Activated T-helper 2 cell treated with anti-CD3 and anti-CD28 coated beads, Interferon-gamma antibody, Interleukin-2, Interleukin-4, amounts not matched to agents 10 μg/mL and 5 μg/mL and 100 μg/mL, durations not matched to agents 14 hours and 24 hours and 36 hours (primary cell): ENCODE measurements at regions not wholly inside any gene's neighbourhood (a gene's known extent, or its start where the extent isn't known, plus 50 kb on each side); places are given as distances from the start of the nearest gene placed in this dataset.

Experiments
- DNase-seq: peaks from one replicate; pipeline ENCODE4 v3.0.0; 2021; ENCODE audit warnings: low spot score
- H3K27ac Mint-ChIP-seq: one replicate; pipeline ENCODE4 v1.8.0; 2021; ENCODE audit warnings: mixed read lengths
- H3K27me3 Mint-ChIP-seq: one replicate; pipeline ENCODE4 v1.8.0; 2021; ENCODE audit warnings: low read depth, mixed read lengths
- H3K36me3 Mint-ChIP-seq: one replicate; pipeline ENCODE4 v1.8.0; 2021; ENCODE audit warnings: low read depth, mixed read lengths
- H3K4me1 Mint-ChIP-seq: one replicate; pipeline ENCODE4 v1.8.0; 2021; ENCODE audit warnings: low read depth, mixed read lengths
- H3K4me3 Mint-ChIP-seq: one replicate; pipeline ENCODE4 v1.8.0; 2021; ENCODE audit warnings: low read depth, mild to moderate bottlenecking, moderate library complexity, mixed read lengths
- H3K9me3 Mint-ChIP-seq: one replicate; pipeline ENCODE4 v1.8.0; 2021; ENCODE audit warnings: mixed read lengths
- intact Hi-C: fragments of 100-400 bp; cut with micrococcal nuclease; formaldehyde crosslinking; loops from one replicate; pipeline ENCODE4 v1.15.1; 2023

- Mint-ChIP-seq H3K4me3 (no peak overlapping the region), H3K9me3 (no peaks in the 10 kb centered on the region), H3K27ac (no peak overlapping the region), H3K27me3 (no peaks in the 10 kb centered on the region), H3K4me1 (peaks cover 16% of the 10 kb centered on the region), H3K36me3 (no peaks in the 10 kb centered on the region)
- no peak for DNase-seq
- intact Hi-C loops = no loop called here
Measured at GRCh38 chr16:77589071-77589765, 133.1 kb upstream of the NUDT7 start.

- Mint-ChIP-seq H3K9me3 (no peaks in the 10 kb centered on the region), H3K36me3 (no peaks in the 10 kb centered on the region), H3K27ac (no peak overlapping the region), H3K4me3 (no peak overlapping the region), H3K4me1 (peaks cover 6% of the 10 kb centered on the region), H3K27me3 (no peaks in the 10 kb centered on the region)
- DNase-seq = no peak
- intact Hi-C loops = no loop called here
Measured at GRCh38 chr16:77590707-77591106, 131.6 kb upstream of the NUDT7 start.

- intact Hi-C loops = no loop called here
- no peak for DNase-seq
Measured at GRCh38 chr16:77591347-77591746, 131.0 kb upstream of the NUDT7 start.

GRCh38 chr16:77592021-77592420 is 130.3 kb upstream of the NUDT7 start:
- intact Hi-C loops = no loop called here
- H3K27me3 Mint-ChIP-seq = peaks cover 2% of the 10 kb centered on the region
- no peak for DNase-seq
- H3K36me3 Mint-ChIP-seq = no peaks in the 10 kb centered on the region
- no peak overlapping the region for H3K4me3 Mint-ChIP-seq
- H3K27ac Mint-ChIP-seq = no peak overlapping the region
- no peaks in the 10 kb centered on the region for H3K4me1 Mint-ChIP-seq
- no peaks in the 10 kb centered on the region for H3K9me3 Mint-ChIP-seq

More at GRCh38 chr16:77591347-77591746, 131.0 kb upstream of the NUDT7 start:
- Mint-ChIP-seq H3K27me3 (no peaks in the 10 kb centered on the region), H3K9me3 (no peaks in the 10 kb centered on the region), H3K4me1 (peaks cover under 1% of the 10 kb centered on the region), H3K4me3 (no peak overlapping the region), H3K36me3 (no peaks in the 10 kb centered on the region), H3K27ac (no peak overlapping the region)

GRCh38 chr16:77594057-77594456 is 128.3 kb upstream of the NUDT7 start:
- H3K27ac Mint-ChIP-seq = no peak overlapping the region
- no peaks in the 10 kb centered on the region for H3K4me1 Mint-ChIP-seq

GRCh38 chr16:77594799-77595596 is 127.3 kb upstream of the NUDT7 start:
- H3K4me3 Mint-ChIP-seq = no peak overlapping the region
- no peaks in the 10 kb centered on the region for H3K36me3 Mint-ChIP-seq
- DNase-seq = no peak
- H3K4me1 Mint-ChIP-seq = no peaks in the 10 kb centered on the region
- peaks cover 2% of the 10 kb centered on the region for H3K27me3 Mint-ChIP-seq
- intact Hi-C loops = no loop called here
- no peaks in the 10 kb centered on the region for H3K9me3 Mint-ChIP-seq
- no peak overlapping the region for H3K27ac Mint-ChIP-seq

More at GRCh38 chr16:77594057-77594456, 128.3 kb upstream of the NUDT7 start:
- Mint-ChIP-seq H3K4me3 (no peak overlapping the region), H3K27me3 (peaks cover 2% of the 10 kb centered on the region), H3K36me3 (no peaks in the 10 kb centered on the region), H3K9me3 (no peaks in the 10 kb centered on the region)
- no peak for DNase-seq
- intact Hi-C loops = no loop called here

GRCh38 chr16:77596261-77596660 is 126.1 kb upstream of the NUDT7 start:
- no peak overlapping the region for H3K27ac Mint-ChIP-seq
- H3K9me3 Mint-ChIP-seq = no peaks in the 10 kb centered on the region
- peaks cover 2% of the 10 kb centered on the region for H3K27me3 Mint-ChIP-seq
- no peaks in the 10 kb centered on the region for H3K4me1 Mint-ChIP-seq
- H3K4me3 Mint-ChIP-seq = no peak overlapping the region
- DNase-seq = no peak
- no peaks in the 10 kb centered on the region for H3K36me3 Mint-ChIP-seq
- intact Hi-C loops = no loop called here

- no peaks in the 10 kb centered on the region for H3K4me1 Mint-ChIP-seq
- H3K9me3 Mint-ChIP-seq = no peaks in the 10 kb centered on the region
- H3K36me3 Mint-ChIP-seq = no peaks in the 10 kb centered on the region
- H3K27me3 Mint-ChIP-seq = peaks cover 4% of the 10 kb centered on the region
- intact Hi-C loops = no loop called here
- H3K4me3 Mint-ChIP-seq = no peak overlapping the region
- H3K27ac Mint-ChIP-seq = no peak overlapping the region
- DNase-seq = no peak
Measured at GRCh38 chr16:77599793-77600415, 122.4 kb upstream of the NUDT7 start.

- DNase-seq = no peak
- Mint-ChIP-seq H3K4me1 (no peaks in the 10 kb centered on the region), H3K4me3 (no peak overlapping the region), H3K27ac (no peak overlapping the region), H3K27me3 (peaks cover 4% of the 10 kb centered on the region), H3K36me3 (no peaks in the 10 kb centered on the region), H3K9me3 (no peaks in the 10 kb centered on the region)
- intact Hi-C loops = no loop called here
Measured at GRCh38 chr16:77600555-77600954, 121.8 kb upstream of the NUDT7 start.

- Mint-ChIP-seq H3K27ac (no peak overlapping the region), H3K36me3 (no peaks in the 10 kb centered on the region), H3K9me3 (no peaks in the 10 kb centered on the region), H3K27me3 (peaks cover 2% of the 10 kb centered on the region), H3K4me3 (no peak overlapping the region), H3K4me1 (no peaks in the 10 kb centered on the region)
- DNase-seq = no peak
- intact Hi-C loops = no loop called here
Measured at GRCh38 chr16:77603656-77604055, 118.7 kb upstream of the NUDT7 start.

- no peaks in the 10 kb centered on the region for H3K36me3 Mint-ChIP-seq
- H3K9me3 Mint-ChIP-seq = no peaks in the 10 kb centered on the region
- no peaks in the 10 kb centered on the region for H3K27me3 Mint-ChIP-seq
- DNase-seq = no peak
- no peak overlapping the region for H3K27ac Mint-ChIP-seq
- intact Hi-C loops = no loop called here
- no peaks in the 10 kb centered on the region for H3K4me1 Mint-ChIP-seq
- H3K4me3 Mint-ChIP-seq = no peak overlapping the region
Measured at GRCh38 chr16:77610496-77610895, 111.8 kb upstream of the NUDT7 start.

GRCh38 chr16:77611386-77611785 is 110.9 kb upstream of the NUDT7 start:
- Mint-ChIP-seq H3K9me3 (no peaks in the 10 kb centered on the region), H3K4me1 (no peaks in the 10 kb centered on the region), H3K36me3 (no peaks in the 10 kb centered on the region), H3K27me3 (no peaks in the 10 kb centered on the region), H3K4me3 (no peak overlapping the region), H3K27ac (no peak overlapping the region)
- intact Hi-C loops = no loop called here
- DNase-seq = no peak

- H3K27me3 Mint-ChIP-seq = no peaks in the 10 kb centered on the region
Measured at GRCh38 chr16:77612596-77612995, 109.7 kb upstream of the NUDT7 start.

More at GRCh38 chr16:77612596-77612995, 109.7 kb upstream of the NUDT7 start:
- Mint-ChIP-seq H3K4me3 (no peak overlapping the region), H3K27ac (no peak overlapping the region), H3K9me3 (no peaks in the 10 kb centered on the region), H3K4me1 (no peaks in the 10 kb centered on the region), H3K36me3 (no peaks in the 10 kb centered on the region)
- no peak for DNase-seq
- intact Hi-C loops = no loop called here
